Esophagus (tissue), 2 donors: ENCODE measurements at regions not wholly inside any gene's neighbourhood (a gene's known extent, or its start where the extent isn't known, plus 50 kb on each side); places are given as distances from the start of the nearest gene placed in this dataset.
"Not testable (repeated sequence)": the region's sequence is repeated elsewhere in the genome, so short reads cannot be mapped to it uniquely, and the experiment has no call there.

Experiments used
- H3K27ac ChIP-seq, 2 donors: one replicate each; pipeline ENCODE4 v1.5.1; 2013; ENCODE audit warnings: low read depth in 2 of 2, mild to moderate bottlenecking in 2 of 2, inconsistent platforms in 1 of 2, low read length in 1 of 2, moderate library complexity in 1 of 2
- H3K27me3 ChIP-seq, 2 donors: one replicate each; pipeline ENCODE4 v1.6.1; 2013; ENCODE audit warnings: low read length in 2 of 2, control low read depth in 1 of 2, mild to moderate bottlenecking in 1 of 2; ENCODE audit not compliant: insufficient read depth in 2 of 2, control insufficient read depth in 1 of 2
- H3K36me3 ChIP-seq, 2 donors: one replicate each; pipeline ENCODE4 v1.6.1; 2013; ENCODE audit warnings: low read length in 1 of 2; ENCODE audit not compliant: control insufficient read depth in 2 of 2, insufficient read depth in 2 of 2
- H3K4me1 ChIP-seq, 2 donors: one replicate each; pipeline ENCODE4 v1.6.1; 2013; ENCODE audit warnings: low read length in 1 of 2; ENCODE audit not compliant: control insufficient read depth in 2 of 2, insufficient read depth in 2 of 2
- H3K4me3 ChIP-seq, 2 donors: one replicate each; pipeline ENCODE4 v1.5.1; 2013; ENCODE audit warnings: low read length in 2 of 2, mild to moderate bottlenecking in 2 of 2, low read depth in 1 of 2, moderate library complexity in 1 of 2
- H3K9me3 ChIP-seq, 2 donors: one replicate each; pipeline ENCODE4 v1.6.1; 2013; ENCODE audit warnings: mild to moderate bottlenecking in 2 of 2, low read depth in 1 of 2, low read length in 1 of 2, moderate library complexity in 1 of 2; ENCODE audit not compliant: control insufficient read depth in 2 of 2, insufficient read depth in 1 of 2
- WGBS, 2 donors: extraction: QIAGEN DNeasy Blood & Tissue Kit; methylation state at CpG; one replicate each; pipeline ENCODE4 v1.1.7; 2013; 5-methylcytosine and 5-hydroxymethylcytosine counted together
- donor health status: healthy with polysubstance abuse.
- donor health status: Bipolar disorder and iron deficiency.

DNA sequence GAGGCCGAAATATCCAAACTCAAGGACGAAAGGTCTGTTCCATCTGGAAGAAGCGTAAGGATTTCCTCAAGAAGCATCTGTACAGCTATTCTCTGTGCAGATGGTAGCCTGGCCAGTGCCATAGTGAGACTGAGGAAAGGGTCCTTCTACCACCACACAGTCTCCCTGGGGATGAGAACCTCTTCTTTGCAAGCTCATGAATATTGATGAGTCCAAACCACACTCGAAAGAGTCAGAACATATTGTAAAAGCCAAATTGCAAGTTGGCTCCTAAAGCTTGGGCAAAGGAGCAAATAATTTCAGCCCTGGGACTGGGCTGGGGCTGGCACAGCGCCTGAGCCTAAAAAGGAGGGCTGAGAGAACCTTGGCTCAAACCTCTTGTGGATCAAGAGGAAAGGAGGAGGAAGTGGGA is 66.1 kb upstream of the PIP4K2A start:
- H3K4me1 ChIP-seq = no peaks in the 10 kb centered on the region
- H3K4me3 ChIP-seq = no peak overlapping the region
- no peaks in the 10 kb centered on the region for H3K36me3 ChIP-seq
- WGBS, 2 donors = 79 to 81% methylated on average over 5 of the region's 5 CpGs
- no peaks in the 10 kb centered on the region for H3K9me3 ChIP-seq
- H3K27me3 ChIP-seq = no peaks in the 10 kb centered on the region
- no peak overlapping the region for H3K27ac ChIP-seq

DNA sequence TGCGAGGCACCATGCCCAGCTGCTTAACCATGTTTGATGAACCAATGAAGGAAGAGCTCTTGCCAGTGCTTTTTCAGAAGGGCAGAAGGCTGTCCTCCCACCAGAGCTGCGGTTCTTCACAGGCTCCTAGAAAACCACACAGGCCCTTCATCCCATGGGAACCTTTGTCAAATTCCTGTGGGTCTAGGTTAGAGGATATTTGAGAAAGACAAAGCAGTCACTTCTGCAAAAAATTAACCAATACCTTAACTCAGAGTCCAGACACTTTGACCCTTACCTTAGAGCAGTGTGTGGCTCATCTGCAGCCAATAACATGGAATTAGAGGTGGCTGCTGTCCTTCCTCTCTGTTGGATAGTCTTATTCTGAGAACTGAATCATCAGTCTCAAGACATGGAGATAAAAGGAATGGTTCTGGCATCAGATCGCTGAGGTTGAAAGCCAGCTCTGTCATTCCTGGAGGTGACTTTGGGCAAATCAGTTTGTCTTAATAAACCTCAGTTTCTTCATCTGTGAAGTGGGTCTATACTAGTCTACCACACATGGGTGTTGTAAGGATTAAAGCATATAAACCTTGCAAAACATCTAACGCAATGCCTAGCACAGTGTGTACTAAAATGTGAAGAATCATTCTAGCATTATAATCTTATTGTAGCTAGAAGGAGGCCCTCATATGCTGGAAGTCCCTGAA is 65.1 kb upstream of the PIP4K2A start:
- H3K36me3 ChIP-seq = no peaks in the 10 kb centered on the region
- no peak overlapping the region for H3K27ac ChIP-seq
- H3K4me3 ChIP-seq = no peak overlapping the region
- no peaks in the 10 kb centered on the region for H3K9me3 ChIP-seq
- no peaks in the 10 kb centered on the region for H3K27me3 ChIP-seq
- no peaks in the 10 kb centered on the region for H3K4me1 ChIP-seq
- WGBS, 2 donors = 86 to 89% methylated on average over 4 of the region's 4 CpGs

DNA sequence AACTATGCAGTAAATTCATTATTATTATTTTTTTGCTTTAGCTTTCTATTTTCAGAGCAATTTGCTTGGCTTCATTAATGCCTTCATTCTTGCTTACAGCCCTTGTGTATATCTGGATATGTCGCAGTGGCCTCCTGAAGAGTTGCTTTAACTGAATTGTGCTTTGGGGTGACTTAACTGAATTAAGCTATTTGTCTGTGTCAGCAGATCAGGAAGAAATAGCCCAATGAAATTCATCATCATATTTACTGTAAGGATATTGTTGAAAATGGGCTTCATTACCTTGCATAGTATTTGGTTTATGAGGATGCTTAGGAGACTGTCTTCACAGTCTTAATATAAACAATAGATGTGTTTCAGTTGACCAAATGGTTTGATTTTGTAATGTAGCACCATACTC is 59.7 kb upstream of the PIP4K2A start:
- WGBS, 2 donors = 94 to 96% methylated on average over 1 of the region's 1 CpG
- Histone ChIP-seq H3K4me1 (no peaks in the 10 kb centered on the region), H3K27me3 (no peaks in the 10 kb centered on the region), H3K4me3 (no peak overlapping the region), H3K36me3 (no peaks in the 10 kb centered on the region), H3K27ac (no peak overlapping the region), H3K9me3 (no peaks in the 10 kb centered on the region)

DNA sequence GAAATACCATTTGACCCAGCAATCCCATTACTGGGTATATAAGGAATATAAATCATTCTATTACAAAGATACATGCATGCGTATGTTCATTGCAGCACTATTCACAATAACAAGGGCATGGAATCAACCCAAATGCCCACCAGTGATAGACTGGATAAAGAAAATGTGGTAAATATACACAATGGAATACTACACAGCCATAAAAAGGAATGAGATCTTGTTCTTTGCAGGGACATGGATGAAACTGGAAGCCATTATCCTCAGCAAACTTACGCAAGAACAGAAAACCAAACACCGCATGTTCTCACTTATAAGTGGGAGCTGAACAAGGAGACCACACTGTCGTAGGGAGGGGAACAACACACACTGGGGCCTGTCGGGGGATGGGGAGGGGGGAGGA is 57.3 kb upstream of the PIP4K2A start:
- not testable (repeated sequence) for H3K36me3 ChIP-seq, H3K27ac ChIP-seq, H3K9me3 ChIP-seq, H3K27me3 ChIP-seq, H3K4me1 ChIP-seq, H3K4me3 ChIP-seq
- WGBS, 2 donors = 97 to 99% methylated on average over 5 of the region's 5 CpGs

DNA sequence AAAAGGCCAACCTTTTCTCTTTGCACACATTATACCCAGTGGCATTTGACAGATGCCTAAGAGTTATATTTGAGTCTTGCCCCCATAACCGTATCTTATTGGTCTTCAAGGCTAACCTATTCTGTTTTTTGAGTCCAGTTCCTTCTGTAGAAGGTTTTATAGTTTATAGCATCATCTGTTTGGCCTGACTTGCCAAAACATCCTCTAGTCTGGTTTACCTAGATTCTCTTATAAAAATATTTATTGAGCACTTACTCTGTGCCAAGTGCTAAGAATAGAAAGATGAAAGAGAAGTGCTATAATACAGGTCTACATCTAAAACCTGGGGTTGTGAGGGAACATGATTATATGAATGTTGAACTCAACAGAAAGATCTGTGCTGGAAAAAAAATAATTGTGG is 55.9 kb upstream of the PIP4K2A start:
- H3K4me3 ChIP-seq = no peak overlapping the region
- H3K9me3 ChIP-seq = no peaks in the 10 kb centered on the region
- H3K27ac ChIP-seq = no peak overlapping the region
- WGBS, 2 donors = 82 to 97% methylated on average over 1 of the region's 1 CpG
- no peaks in the 10 kb centered on the region for H3K27me3 ChIP-seq
- H3K4me1 ChIP-seq = no peaks in the 10 kb centered on the region
- no peaks in the 10 kb centered on the region for H3K36me3 ChIP-seq

DNA sequence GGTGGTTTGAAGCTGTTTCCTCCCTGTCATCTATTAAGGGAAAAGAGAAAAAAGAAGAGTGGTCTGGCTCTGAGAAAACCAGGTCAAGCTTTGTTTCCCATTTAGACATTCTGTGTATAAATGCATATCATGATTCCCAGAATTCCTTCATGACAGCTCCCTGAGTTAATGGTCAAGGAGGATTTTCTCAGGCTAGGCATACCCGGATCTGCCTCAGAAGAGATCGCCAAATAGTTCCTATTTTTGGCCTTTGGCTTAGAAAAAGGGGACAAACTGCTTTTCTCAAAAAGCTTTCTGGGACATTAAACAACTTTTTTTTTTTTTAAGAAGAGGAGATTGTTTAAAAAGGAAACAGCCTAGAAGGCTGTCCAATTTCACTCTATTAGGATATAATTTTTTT is 53.5 kb upstream of the PIP4K2A start:
- Histone ChIP-seq H3K4me3 (no peak overlapping the region), H3K36me3 (no peaks in the 10 kb centered on the region), H3K9me3 (no peaks in the 10 kb centered on the region), H3K27me3 (no peaks in the 10 kb centered on the region), H3K4me1 (no peaks in the 10 kb centered on the region), H3K27ac (no peak overlapping the region)
- WGBS, 2 donors = 57% methylated on average over 2 of the region's 2 CpGs

DNA sequence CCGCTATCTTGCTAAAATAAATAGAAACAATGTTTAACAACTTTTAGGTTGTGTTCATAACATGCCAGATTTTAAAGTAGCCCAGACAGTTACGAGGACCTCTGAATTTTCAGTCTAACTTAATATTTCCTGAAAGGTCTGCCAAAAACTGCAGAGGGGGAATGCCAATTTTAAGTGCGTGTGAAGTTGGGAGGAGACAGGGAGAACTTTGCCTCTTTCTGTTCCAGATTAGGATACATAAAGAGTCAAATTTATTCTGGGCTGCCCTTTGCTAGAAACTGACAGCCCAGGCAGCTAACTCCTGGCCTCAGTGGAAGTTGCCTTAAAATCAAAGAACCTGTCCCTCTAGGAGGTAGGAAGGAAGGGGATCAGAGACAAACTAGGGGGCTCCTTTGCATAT is 52.3 kb upstream of the PIP4K2A start:
- no peak overlapping the region for H3K4me3 ChIP-seq
- no peaks in the 10 kb centered on the region for H3K27me3 ChIP-seq
- no peaks in the 10 kb centered on the region for H3K36me3 ChIP-seq
- H3K27ac ChIP-seq = no peak overlapping the region
- H3K9me3 ChIP-seq = no peaks in the 10 kb centered on the region
- H3K4me1 ChIP-seq = no peaks in the 10 kb centered on the region
- 37 to 40% methylated on average over 3 of the region's 3 CpGs for WGBS, 2 donors

DNA sequence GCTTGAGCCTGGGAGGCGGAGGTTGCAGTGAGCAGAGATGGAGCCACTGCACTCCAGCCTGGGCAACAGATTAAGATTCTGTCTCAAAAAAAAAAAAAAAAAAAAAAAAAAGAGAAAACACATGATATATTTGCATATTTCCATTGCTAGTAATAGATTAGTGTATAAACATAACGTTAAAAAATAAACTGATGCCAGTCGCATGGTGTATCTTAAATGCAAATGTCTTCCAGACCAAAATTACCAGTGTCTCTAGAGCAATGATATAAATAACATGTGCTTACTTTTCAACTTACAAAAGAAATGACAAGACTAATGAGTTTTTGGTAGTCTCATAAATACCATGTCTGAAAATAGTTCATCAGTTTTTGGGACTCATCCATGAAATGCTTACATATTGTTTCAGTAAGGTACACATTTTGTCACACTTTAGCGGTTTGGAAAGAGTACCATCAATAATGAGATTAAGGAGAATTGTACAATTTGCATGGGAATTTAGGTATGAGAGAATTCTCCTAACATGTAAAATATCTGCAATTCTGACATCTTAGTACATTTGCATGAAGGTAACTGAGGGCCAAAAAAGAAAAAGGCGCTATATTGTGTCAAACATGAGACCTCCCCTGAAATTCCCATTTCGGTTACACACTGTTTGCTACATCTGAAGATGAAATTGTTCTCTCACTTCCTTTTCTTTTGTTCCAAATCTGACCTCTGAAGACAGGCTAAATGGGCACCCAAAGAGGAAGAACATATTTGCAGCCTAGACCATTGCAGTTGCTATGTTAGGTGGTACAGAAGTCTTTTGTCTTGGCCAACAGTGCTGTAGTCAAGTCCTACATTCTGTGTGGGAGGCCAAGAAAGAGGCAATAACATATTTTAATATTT is 51.5 kb upstream of the PIP4K2A start:
- no peak overlapping the region for H3K4me3 ChIP-seq
- no peak overlapping the region for H3K27ac ChIP-seq
- no peaks in the 10 kb centered on the region for H3K4me1 ChIP-seq
- H3K27me3 ChIP-seq = no peaks in the 10 kb centered on the region
- H3K36me3 ChIP-seq = no peaks in the 10 kb centered on the region
- WGBS, 2 donors = 77 to 82% methylated on average over 6 of the region's 6 CpGs
- no peaks in the 10 kb centered on the region for H3K9me3 ChIP-seq

DNA sequence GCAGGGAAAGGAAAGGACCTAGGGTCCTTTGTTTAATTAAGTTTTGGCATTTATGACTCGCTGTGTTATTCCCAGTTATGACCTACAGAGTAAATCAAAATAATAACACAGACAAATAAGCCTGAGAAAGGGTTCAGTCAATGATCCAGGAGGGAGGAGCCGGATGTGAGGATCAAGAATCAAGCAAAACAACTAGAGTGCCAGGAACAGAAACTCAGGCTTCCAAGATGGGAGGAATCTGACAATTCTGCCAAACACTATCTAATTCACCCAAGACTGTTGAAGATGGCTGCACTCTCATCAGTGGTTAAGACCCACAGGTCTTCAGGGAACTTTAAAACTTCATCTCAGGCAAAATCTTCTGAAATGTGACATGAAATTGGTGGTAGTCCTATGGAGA is 50.3 kb upstream of the PIP4K2A start:
- no peak overlapping the region for H3K4me3 ChIP-seq
- H3K36me3 ChIP-seq = no peaks in the 10 kb centered on the region
- 69 to 74% methylated on average over 2 of the region's 2 CpGs for WGBS, 2 donors
- no peaks in the 10 kb centered on the region for H3K4me1 ChIP-seq
- no peaks in the 10 kb centered on the region for H3K27me3 ChIP-seq
- H3K27ac ChIP-seq = no peak overlapping the region
- no peaks in the 10 kb centered on the region for H3K9me3 ChIP-seq
